ENCODE measurements at regions not wholly inside any gene's neighbourhood (a gene's known extent, or its start where the extent isn't known, plus 50 kb on each side); places are given as distances from the start of the nearest gene placed in this dataset.

- no peak for TF ChIP-seq ZNF316 (IDR thresholded peaks at IDR 0.05)
- TF ChIP-seq CC2D1A (IDR thresholded peaks at IDR 0.05) = 0 out of 2 replicates have a peak, but pooled peaks have one; percentile 26
- peak; percentile 67; the same call in 1 of the 2 replicates for TF ChIP-seq MYBL2 (IDR thresholded peaks at IDR 0.05; ENCODE audit: low read depth)
- TF ChIP-seq MYBL2 (CRISPR knock-in tag; IDR thresholded peaks at IDR 0.05; ENCODE audit: borderline replicate concordance) = no peak
- no peak for TF ChIP-seq POLR2B (IDR thresholded peaks at IDR 0.05; ENCODE audit: low read depth, partially characterized antibody)
- no peak for TF ChIP-seq JUNB (CRISPR knock-in tag; conservative IDR thresholded peaks at IDR 0.05)
- peak; percentile 93 for TF ChIP-seq ARID1B (IDR thresholded peaks at IDR 0.05)
- TF ChIP-seq EP300 (IDR thresholded peaks at IDR 0.05; ENCODE audit: low read length) = peak; percentile 85
- TF ChIP-seq EP400 (IDR thresholded peaks at IDR 0.05) = peak; percentile 40; the same call in 1 of the 2 replicates
- no peak for TF ChIP-seq NCOA6 (IDR thresholded peaks at IDR 0.05)
- TF ChIP-seq NFYB (IDR thresholded peaks at IDR 0.05; ENCODE audit: extremely low read depth, insufficient read length) = no peak
- peak; percentile 98 for TF ChIP-seq MEIS2 (IDR thresholded peaks at IDR 0.05; ENCODE audit: partially characterized antibody)
- no peak for TF ChIP-seq ZNF561 (CRISPR knock-in tag; conservative IDR thresholded peaks at IDR 0.05)
- TF ChIP-seq HMG20A (CRISPR knock-in tag; conservative IDR thresholded peaks at IDR 0.05) = no peak
- peak; percentile 82 for TF ChIP-seq CBFA2T3 (IDR thresholded peaks at IDR 0.05)
- TF ChIP-seq DNMT1 (IDR thresholded peaks at IDR 0.05) = no peak
- no peak; the same call in 1 of the 2 replicates for TF ChIP-seq TFAP4 (CRISPR knock-in tag; IDR thresholded peaks at IDR 0.05; ENCODE audit: borderline replicate concordance)
- TF ChIP-seq MED1 (CRISPR knock-in tag; IDR thresholded peaks at IDR 0.05; ENCODE audit: borderline replicate concordance) = no peak
- 0 out of 2 replicates have a peak, but pooled peaks have one; percentile 9 for TF ChIP-seq BCOR (IDR thresholded peaks at IDR 0.05)
- no peak for TF ChIP-seq ZNF41 (CRISPR knock-in tag; conservative IDR thresholded peaks at IDR 0.05)
- TF ChIP-seq USF2 (CRISPR knock-in tag; IDR thresholded peaks at IDR 0.05) = no peak
- no peak for TF ChIP-seq ZNF239 (CRISPR knock-in tag; IDR thresholded peaks at IDR 0.05)
- no peak for TF ChIP-seq TFE3 (CRISPR knock-in tag; IDR thresholded peaks at IDR 0.05)
- TF ChIP-seq EHMT2 (IDR thresholded peaks at IDR 0.05) = peak; percentile 53; the same call in 1 of the 2 replicates
- no peak for TF ChIP-seq MAZ (CRISPR knock-in tag; conservative IDR thresholded peaks at IDR 0.05 in 1 of 2, IDR thresholded peaks at IDR 0.05 in 1 of 2)
- TF ChIP-seq FIP1L1 (IDR thresholded peaks at IDR 0.05; ENCODE audit: low read depth, low read length, poor library complexity, severe bottlenecking) = no peak
- 0 out of 2 replicates have a peak, but pooled peaks have one; percentile 73 for TF ChIP-seq GATAD2A (IDR thresholded peaks at IDR 0.05)
- no peak for TF ChIP-seq BACH1 (tag; IDR thresholded peaks at IDR 0.05)
- 0 out of 2 replicates have a peak, but pooled peaks have one; percentile 35 for TF ChIP-seq GATAD2B (IDR thresholded peaks at IDR 0.05; ENCODE audit: borderline replicate concordance)
- peak; percentile 79 for TF ChIP-seq PKNOX1 (IDR thresholded peaks at IDR 0.05)
Measured at GRCh38 chr12:75938189-75938588, 93.4 kb downstream of the PHLDA1 start (continued).
